ENCODE measurements at regions not wholly inside any gene's neighbourhood (a gene's known extent, or its start where the extent isn't known, plus 50 kb on each side); places are given as distances from the start of the nearest gene placed in this dataset.

DNA sequence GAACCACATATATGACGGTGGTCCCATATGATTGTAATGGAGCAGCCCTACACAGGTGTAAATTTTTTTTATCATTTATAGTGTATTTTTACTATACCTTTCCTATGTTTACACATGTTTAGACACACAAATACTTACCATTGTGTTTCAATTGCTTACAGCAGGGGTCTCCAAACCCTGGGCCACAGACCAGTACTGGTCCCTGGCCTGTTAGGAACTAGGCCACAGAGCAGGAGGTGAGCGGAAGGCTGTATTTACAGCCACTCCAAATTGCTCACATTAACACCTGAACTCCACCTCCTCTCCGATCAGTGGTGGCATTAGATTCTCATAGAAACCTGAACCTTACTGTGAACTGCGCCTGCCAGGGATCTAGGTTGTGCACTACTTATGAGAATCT is 201.8 kb upstream of the NDST4 start:
- Histone ChIP-seq H3K4me2 (ENCODE audit: low read length) (no peak overlapping the region), H3K36me3 (ENCODE audit: insufficient read depth, low read length) (no peaks in the 10 kb centered on the region), H3K4me3 (ENCODE audit: low read length) (no peak overlapping the region), H3K27me3 (ENCODE audit: control insufficient read depth, insufficient read depth, low read length) (no peaks in the 10 kb centered on the region), H3K9me3 (replicated peaks; ENCODE audit: low read length) (no peaks in the 10 kb centered on the region), H3K9ac (ENCODE audit: low read depth, low read length) (no peak overlapping the region), H3K4me1 (ENCODE audit: control insufficient read depth, insufficient read depth, low read length) (no peaks in the 10 kb centered on the region)

- no peak overlapping the region for H3K4me2 ChIP-seq (ENCODE audit: low read length)
- no peaks in the 10 kb centered on the region for H3K4me1 ChIP-seq (ENCODE audit: control insufficient read depth, insufficient read depth, low read length)
- H3K36me3 ChIP-seq (ENCODE audit: insufficient read depth, low read length) = no peaks in the 10 kb centered on the region
- H3K27me3 ChIP-seq (ENCODE audit: control insufficient read depth, insufficient read depth, low read length) = no peaks in the 10 kb centered on the region
- no peak overlapping the region for H3K9ac ChIP-seq (ENCODE audit: low read depth, low read length)
- H3K9me3 ChIP-seq (replicated peaks; ENCODE audit: low read length) = no peaks in the 10 kb centered on the region
- H3K4me3 ChIP-seq (ENCODE audit: low read length) = no peak overlapping the region
Observed at GRCh38 chr4:115310641-115311040, 197.2 kb upstream of the NDST4 start.

DNA sequence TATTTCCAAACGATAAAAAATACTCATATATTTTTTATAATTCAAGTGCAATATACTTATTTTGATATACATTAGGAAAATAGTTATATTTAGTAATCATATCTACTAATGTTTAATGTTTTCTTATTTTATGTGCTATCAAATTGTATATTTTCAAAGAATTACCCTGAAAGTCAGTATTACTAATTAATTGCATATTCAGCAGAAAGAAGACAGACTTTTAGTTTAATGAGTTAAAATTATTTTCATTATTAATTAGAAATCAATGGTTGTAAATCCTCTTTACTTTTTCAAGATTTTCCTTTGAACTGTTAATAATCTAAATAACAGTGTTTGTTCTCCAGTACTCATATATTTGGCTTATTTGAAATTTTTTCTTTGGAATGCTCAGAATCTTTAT is 181.3 kb upstream of the NDST4 start:
- no peaks in the 10 kb centered on the region for H3K36me3 ChIP-seq (ENCODE audit: insufficient read depth, low read length)
- H3K9me3 ChIP-seq (replicated peaks; ENCODE audit: low read length) = no peaks in the 10 kb centered on the region
- no peak overlapping the region for H3K4me2 ChIP-seq (ENCODE audit: low read length)
- H3K27me3 ChIP-seq (ENCODE audit: control insufficient read depth, insufficient read depth, low read length) = no peaks in the 10 kb centered on the region
- no peak overlapping the region for H3K9ac ChIP-seq (ENCODE audit: low read depth, low read length)
- no peak overlapping the region for H3K4me3 ChIP-seq (ENCODE audit: low read length)
- no peaks in the 10 kb centered on the region for H3K4me1 ChIP-seq (ENCODE audit: control insufficient read depth, insufficient read depth, low read length)

- H3K9ac ChIP-seq (ENCODE audit: low read depth, low read length) = no peak overlapping the region
- no peaks in the 10 kb centered on the region for H3K36me3 ChIP-seq (ENCODE audit: insufficient read depth, low read length)
- no peaks in the 10 kb centered on the region for H3K4me1 ChIP-seq (ENCODE audit: control insufficient read depth, insufficient read depth, low read length)
- H3K4me2 ChIP-seq (ENCODE audit: low read length) = no peak overlapping the region
- no peak overlapping the region for H3K4me3 ChIP-seq (ENCODE audit: low read length)
- H3K27me3 ChIP-seq (ENCODE audit: control insufficient read depth, insufficient read depth, low read length) = no peaks in the 10 kb centered on the region
- H3K9me3 ChIP-seq (replicated peaks; ENCODE audit: low read length) = no peaks in the 10 kb centered on the region
Observed at GRCh38 chr4:115293093-115293462, 179.7 kb upstream of the NDST4 start.

GRCh38 chr4:115292320-115293092 is 179.1 kb upstream of the NDST4 start:
- Histone ChIP-seq H3K4me1 (ENCODE audit: control insufficient read depth, insufficient read depth, low read length) (no peaks in the 10 kb centered on the region), H3K9me3 (replicated peaks; ENCODE audit: low read length) (no peaks in the 10 kb centered on the region), H3K4me2 (ENCODE audit: low read length) (no peak overlapping the region), H3K9ac (ENCODE audit: low read depth, low read length) (no peak overlapping the region), H3K36me3 (ENCODE audit: insufficient read depth, low read length) (no peaks in the 10 kb centered on the region), H3K4me3 (ENCODE audit: low read length) (no peak overlapping the region), H3K27me3 (ENCODE audit: control insufficient read depth, insufficient read depth, low read length) (no peaks in the 10 kb centered on the region)

DNA sequence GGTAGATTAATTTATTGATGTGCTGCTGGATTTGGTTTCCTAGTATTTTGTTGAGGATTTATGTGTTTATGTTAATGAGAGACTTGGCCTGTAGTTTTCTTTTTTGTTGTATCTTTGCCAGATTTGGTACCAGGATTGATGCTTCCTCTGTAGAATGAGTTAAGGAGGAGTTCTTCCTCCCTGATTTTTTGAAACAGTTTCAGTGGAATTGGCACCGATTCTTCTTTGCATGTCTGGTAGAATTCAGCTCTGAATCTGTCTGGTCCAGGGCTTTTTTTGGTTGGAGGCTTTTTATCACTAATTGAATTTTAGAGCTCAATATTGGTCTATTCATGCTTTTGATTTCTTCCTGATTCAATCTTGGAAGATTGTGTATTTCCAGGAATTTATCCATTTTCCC is 174.0 kb upstream of the NDST4 start:
- Histone ChIP-seq H3K27me3 (ENCODE audit: control insufficient read depth, insufficient read depth, low read length) (no peaks in the 10 kb centered on the region), H3K9ac (ENCODE audit: low read depth, low read length) (no peak overlapping the region), H3K4me3 (ENCODE audit: low read length) (no peak overlapping the region), H3K4me2 (ENCODE audit: low read length) (no peak overlapping the region), H3K4me1 (ENCODE audit: control insufficient read depth, insufficient read depth, low read length) (no peaks in the 10 kb centered on the region), H3K36me3 (ENCODE audit: insufficient read depth, low read length) (no peaks in the 10 kb centered on the region), H3K9me3 (replicated peaks; ENCODE audit: low read length) (no peaks in the 10 kb centered on the region)

- H3K36me3 ChIP-seq (ENCODE audit: insufficient read depth, low read length) = no peaks in the 10 kb centered on the region
Observed at GRCh38 chr4:115279330-115279729, 165.9 kb upstream of the NDST4 start.

DNA sequence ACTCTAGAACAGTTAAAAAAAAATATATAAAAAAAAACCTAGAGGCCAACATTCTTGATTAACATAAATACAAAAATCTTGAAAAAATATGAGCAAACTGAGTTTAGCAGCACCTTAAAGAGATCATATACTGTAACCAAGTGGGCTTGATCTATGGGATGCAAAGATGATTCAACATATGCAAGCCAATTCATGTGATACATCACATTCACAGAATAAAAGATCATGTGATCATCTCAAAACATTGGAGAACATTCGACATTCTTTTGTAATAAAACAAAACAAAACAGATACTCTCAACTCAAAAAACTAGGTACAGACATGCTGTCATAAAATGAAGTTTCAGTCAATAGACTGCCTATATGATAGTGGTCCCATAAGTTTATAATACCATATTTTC is 165.4 kb upstream of the NDST4 start:
- Histone ChIP-seq H3K27me3 (ENCODE audit: control insufficient read depth, insufficient read depth, low read length) (no peaks in the 10 kb centered on the region), H3K4me1 (ENCODE audit: control insufficient read depth, insufficient read depth, low read length) (no peaks in the 10 kb centered on the region)

More at GRCh38 chr4:115279330-115279729, 165.9 kb upstream of the NDST4 start:
- H3K27me3 ChIP-seq (ENCODE audit: control insufficient read depth, insufficient read depth, low read length) = no peaks in the 10 kb centered on the region
- no peak overlapping the region for H3K9ac ChIP-seq (ENCODE audit: low read depth, low read length)
- H3K4me2 ChIP-seq (ENCODE audit: low read length) = no peak overlapping the region
- H3K4me3 ChIP-seq (ENCODE audit: low read length) = no peak overlapping the region
- no peaks in the 10 kb centered on the region for H3K4me1 ChIP-seq (ENCODE audit: control insufficient read depth, insufficient read depth, low read length)
- no peaks in the 10 kb centered on the region for H3K9me3 ChIP-seq (replicated peaks; ENCODE audit: low read length)

GRCh38 chr4:115275615-115276014 is 162.2 kb upstream of the NDST4 start:
- Histone ChIP-seq H3K36me3 (ENCODE audit: insufficient read depth, low read length) (no peaks in the 10 kb centered on the region), H3K9ac (ENCODE audit: low read depth, low read length) (no peak overlapping the region), H3K4me1 (ENCODE audit: control insufficient read depth, insufficient read depth, low read length) (no peaks in the 10 kb centered on the region), H3K4me2 (ENCODE audit: low read length) (no peak overlapping the region), H3K27me3 (ENCODE audit: control insufficient read depth, insufficient read depth, low read length) (no peaks in the 10 kb centered on the region), H3K9me3 (replicated peaks; ENCODE audit: low read length) (no peaks in the 10 kb centered on the region), H3K4me3 (ENCODE audit: low read length) (no peak overlapping the region)

More for the DNA sequence above, 165.4 kb upstream of the NDST4 start:
- H3K9ac ChIP-seq (ENCODE audit: low read depth, low read length) = no peak overlapping the region
- no peak overlapping the region for H3K4me2 ChIP-seq (ENCODE audit: low read length)
- H3K36me3 ChIP-seq (ENCODE audit: insufficient read depth, low read length) = no peaks in the 10 kb centered on the region
- H3K4me3 ChIP-seq (ENCODE audit: low read length) = no peak overlapping the region
- no peaks in the 10 kb centered on the region for H3K9me3 ChIP-seq (replicated peaks; ENCODE audit: low read length)

- H3K9me3 ChIP-seq (replicated peaks; ENCODE audit: low read length) = no peaks in the 10 kb centered on the region
- H3K27me3 ChIP-seq (ENCODE audit: control insufficient read depth, insufficient read depth, low read length) = no peaks in the 10 kb centered on the region
Observed at GRCh38 chr4:115274545-115274944, 161.1 kb upstream of the NDST4 start.

DNA sequence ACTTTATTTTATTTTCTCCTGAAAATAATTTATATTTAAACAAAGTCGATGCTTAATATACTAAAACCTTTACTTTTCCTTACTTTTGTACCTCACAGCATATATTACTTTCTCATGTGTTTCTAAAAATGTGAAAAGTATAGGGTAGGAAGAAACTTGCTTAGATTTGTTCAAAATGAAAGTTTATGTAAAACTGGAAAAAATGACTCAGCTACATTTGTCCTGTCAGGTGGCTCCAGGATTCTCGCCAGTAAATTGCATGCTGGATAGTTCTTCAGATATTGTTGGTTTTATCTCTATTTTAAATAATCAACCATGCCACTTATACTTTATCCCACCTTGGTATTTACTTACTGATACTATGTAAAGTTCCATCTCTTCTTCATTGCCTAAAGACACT is 159.2 kb upstream of the NDST4 start:
- H3K36me3 ChIP-seq (ENCODE audit: insufficient read depth, low read length) = no peaks in the 10 kb centered on the region
- H3K4me1 ChIP-seq (ENCODE audit: control insufficient read depth, insufficient read depth, low read length) = no peaks in the 10 kb centered on the region
- no peaks in the 10 kb centered on the region for H3K9me3 ChIP-seq (replicated peaks; ENCODE audit: low read length)
- no peak overlapping the region for H3K4me3 ChIP-seq (ENCODE audit: low read length)
- H3K4me2 ChIP-seq (ENCODE audit: low read length) = no peak overlapping the region
- H3K27me3 ChIP-seq (ENCODE audit: control insufficient read depth, insufficient read depth, low read length) = no peaks in the 10 kb centered on the region
- H3K9ac ChIP-seq (ENCODE audit: low read depth, low read length) = no peak overlapping the region

More at GRCh38 chr4:115274545-115274944, 161.1 kb upstream of the NDST4 start:
- Histone ChIP-seq H3K4me2 (ENCODE audit: low read length) (no peak overlapping the region), H3K9ac (ENCODE audit: low read depth, low read length) (no peak overlapping the region), H3K4me3 (ENCODE audit: low read length) (no peak overlapping the region), H3K36me3 (ENCODE audit: insufficient read depth, low read length) (no peaks in the 10 kb centered on the region), H3K4me1 (ENCODE audit: control insufficient read depth, insufficient read depth, low read length) (no peaks in the 10 kb centered on the region)

DNA sequence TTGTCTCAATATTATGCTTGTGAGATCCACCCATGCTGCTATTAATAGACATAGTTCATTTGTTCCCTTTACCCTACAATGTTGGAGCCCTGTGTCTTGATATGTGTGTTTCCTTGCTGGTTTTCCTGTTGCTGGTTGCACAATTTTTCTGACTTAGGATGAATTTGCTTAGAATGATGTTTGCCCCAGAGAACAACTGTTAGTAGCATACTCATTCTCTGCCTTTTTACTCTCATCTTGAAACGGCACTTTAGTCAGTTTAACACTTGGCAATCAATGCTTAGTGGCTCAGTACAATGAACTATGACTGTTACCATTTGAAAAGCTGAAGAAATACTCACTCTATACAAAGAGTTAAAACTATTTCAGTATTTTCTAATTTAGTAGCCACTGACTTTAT is 158.8 kb upstream of the NDST4 start:
- Histone ChIP-seq H3K4me2 (ENCODE audit: low read length) (no peak overlapping the region), H3K9me3 (replicated peaks; ENCODE audit: low read length) (no peaks in the 10 kb centered on the region), H3K27me3 (ENCODE audit: control insufficient read depth, insufficient read depth, low read length) (no peaks in the 10 kb centered on the region), H3K4me3 (ENCODE audit: low read length) (no peak overlapping the region), H3K36me3 (ENCODE audit: insufficient read depth, low read length) (no peaks in the 10 kb centered on the region), H3K9ac (ENCODE audit: low read depth, low read length) (no peak overlapping the region), H3K4me1 (ENCODE audit: control insufficient read depth, insufficient read depth, low read length) (no peaks in the 10 kb centered on the region)

Data from skeletal muscle satellite cell (primary cell).